ENCODE measurements at regions not wholly inside any gene's neighbourhood (a gene's known extent, or its start where the extent isn't known, plus 50 kb on each side); places are given as distances from the start of the nearest gene placed in this dataset.

GRCh38 chr3:54008744-54009143 is 113.6 kb upstream of the CACNA2D3 start:
- H3K36me3 ChIP-seq (ENCODE audit: insufficient read depth, low read length) = no peaks in the 10 kb centered on the region
- H3K4me3 ChIP-seq (ENCODE audit: low read length) = no peak overlapping the region
- CTCF ChIA-PET = no interaction called here
- H3K4me1 ChIP-seq (ENCODE audit: insufficient read depth, low read length) = no peaks in the 10 kb centered on the region
- no peak overlapping the region for H3K27ac Mint-ChIP-seq
- no peak overlapping the region for H3K27ac ChIP-seq (ENCODE audit: low read depth, low read length)
- peaks cover 4 to 8% of the 10 kb centered on the region in 2 donors for H3K27me3 Mint-ChIP-seq
- no peak for DNase-seq
- POLR2A ChIA-PET = no interaction called here
- H3K9me3 Mint-ChIP-seq = peaks cover 0 to 2% (median under 1%) of the 10 kb centered on the region in 5 donors
- H3K9me3 ChIP-seq (ENCODE audit: low read length) = no peaks in the 10 kb centered on the region
- no peaks in the 10 kb centered on the region for H3K4me1 Mint-ChIP-seq
- no peaks in the 10 kb centered on the region for H3K27me3 ChIP-seq (ENCODE audit: insufficient read depth, low read length, poor library complexity, severe bottlenecking)
- no peaks in the 10 kb centered on the region for H3K36me3 Mint-ChIP-seq
- no peak overlapping the region for H3K4me3 Mint-ChIP-seq

DNA sequence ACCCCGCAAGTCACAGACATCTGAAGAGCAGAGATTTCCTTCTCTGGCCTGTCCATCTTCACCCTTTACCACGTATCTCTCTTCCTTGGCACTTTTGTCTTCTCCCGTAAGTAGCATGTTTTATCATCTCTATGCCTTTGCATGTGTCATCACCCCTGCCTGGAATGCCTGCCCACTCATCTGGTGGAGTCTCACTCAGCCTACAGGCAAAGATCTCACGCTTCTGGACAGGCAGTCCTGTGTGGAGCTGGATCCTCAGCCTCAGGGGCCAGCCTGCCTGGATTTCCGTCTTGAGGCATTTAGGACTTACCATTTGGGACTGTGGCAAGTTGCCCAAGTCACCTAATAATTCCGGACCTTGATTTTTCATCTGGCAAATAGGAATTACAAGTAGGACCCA is 114.3 kb upstream of the CACNA2D3 start:
- peaks cover 0 to 1% (median 0%) of the 10 kb centered on the region in 5 donors for H3K9me3 Mint-ChIP-seq
- CTCF ChIA-PET = no interaction called here
- no peak overlapping the region for H3K27ac Mint-ChIP-seq
- Histone ChIP-seq H3K27ac (ENCODE audit: low read depth, low read length) (no peak overlapping the region), H3K4me3 (ENCODE audit: low read length) (no peak overlapping the region), H3K27me3 (ENCODE audit: insufficient read depth, low read length, poor library complexity, severe bottlenecking) (no peaks in the 10 kb centered on the region), H3K36me3 (ENCODE audit: insufficient read depth, low read length) (no peaks in the 10 kb centered on the region), H3K9me3 (ENCODE audit: low read length) (no peaks in the 10 kb centered on the region), H3K4me1 (ENCODE audit: insufficient read depth, low read length) (no peaks in the 10 kb centered on the region)
- no peak for DNase-seq
- H3K4me1 Mint-ChIP-seq = no peaks in the 10 kb centered on the region
- H3K27me3 Mint-ChIP-seq = peaks cover 0 to 8% of the 10 kb centered on the region in 2 donors
- H3K36me3 Mint-ChIP-seq = no peaks in the 10 kb centered on the region
- H3K4me3 Mint-ChIP-seq = no peak overlapping the region
- POLR2A ChIA-PET = no interaction called here

- Mint-ChIP-seq H3K4me1 (no peaks in the 10 kb centered on the region), H3K27ac (no peak overlapping the region), H3K36me3 (no peaks in the 10 kb centered on the region), H3K4me3 (no peak overlapping the region), H3K9me3 (no peaks in the 10 kb centered on the region), H3K27me3 (peaks cover 0 to 5% of the 10 kb centered on the region in 2 donors)
- Histone ChIP-seq H3K36me3 (ENCODE audit: insufficient read depth, low read length) (no peaks in the 10 kb centered on the region), H3K9me3 (ENCODE audit: low read length) (no peaks in the 10 kb centered on the region), H3K27ac (ENCODE audit: low read depth, low read length) (no peak overlapping the region), H3K4me1 (ENCODE audit: insufficient read depth, low read length) (no peaks in the 10 kb centered on the region), H3K4me3 (ENCODE audit: low read length) (no peak overlapping the region), H3K27me3 (ENCODE audit: insufficient read depth, low read length, poor library complexity, severe bottlenecking) (no peaks in the 10 kb centered on the region)
- DNase-seq = no peak
- CTCF ChIA-PET = no interaction called here
- POLR2A ChIA-PET = no interaction called here
Observed at GRCh38 chr3:54004335-54004734, 112.7 kb upstream of the SELENOK start.

DNA sequence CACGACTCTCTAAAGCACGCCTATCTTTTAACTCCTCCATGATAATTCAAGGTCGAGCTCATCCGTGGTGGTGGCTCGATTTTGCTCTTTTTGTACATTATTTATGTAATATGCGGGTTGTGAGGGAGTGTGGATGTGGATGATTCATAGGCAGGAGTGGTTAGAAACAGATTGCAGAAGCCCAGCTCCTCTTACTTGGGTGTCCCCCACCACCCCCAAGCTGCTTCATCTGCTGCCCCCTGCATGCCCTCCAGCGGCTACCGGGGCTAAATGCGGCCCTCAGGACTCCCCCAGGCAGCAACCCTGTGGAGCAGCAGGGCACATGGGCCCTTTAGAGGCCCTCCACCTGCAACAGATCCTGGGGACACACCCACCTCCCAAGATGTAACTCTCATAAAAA is 111.5 kb upstream of the SELENOK start:
- H3K4me1 Mint-ChIP-seq = no peaks in the 10 kb centered on the region
- H3K27me3 ChIP-seq (ENCODE audit: insufficient read depth, low read length, poor library complexity, severe bottlenecking) = no peaks in the 10 kb centered on the region
- ChIA-PET POLR2A (no interaction called here), CTCF (no interaction called here)
- H3K4me3 ChIP-seq (ENCODE audit: low read length) = no peak overlapping the region
- H3K27ac Mint-ChIP-seq = no peak overlapping the region
- no peaks in the 10 kb centered on the region for H3K36me3 Mint-ChIP-seq
- H3K4me1 ChIP-seq (ENCODE audit: insufficient read depth, low read length) = no peaks in the 10 kb centered on the region
- H3K36me3 ChIP-seq (ENCODE audit: insufficient read depth, low read length) = no peaks in the 10 kb centered on the region
- DNase-seq = no peak
- H3K9me3 Mint-ChIP-seq = no peaks in the 10 kb centered on the region
- no peak overlapping the region for H3K27ac ChIP-seq (ENCODE audit: low read depth, low read length)
- no peaks in the 10 kb centered on the region for H3K27me3 Mint-ChIP-seq
- H3K9me3 ChIP-seq (ENCODE audit: low read length) = no peaks in the 10 kb centered on the region
- no peak overlapping the region for H3K4me3 Mint-ChIP-seq

DNA sequence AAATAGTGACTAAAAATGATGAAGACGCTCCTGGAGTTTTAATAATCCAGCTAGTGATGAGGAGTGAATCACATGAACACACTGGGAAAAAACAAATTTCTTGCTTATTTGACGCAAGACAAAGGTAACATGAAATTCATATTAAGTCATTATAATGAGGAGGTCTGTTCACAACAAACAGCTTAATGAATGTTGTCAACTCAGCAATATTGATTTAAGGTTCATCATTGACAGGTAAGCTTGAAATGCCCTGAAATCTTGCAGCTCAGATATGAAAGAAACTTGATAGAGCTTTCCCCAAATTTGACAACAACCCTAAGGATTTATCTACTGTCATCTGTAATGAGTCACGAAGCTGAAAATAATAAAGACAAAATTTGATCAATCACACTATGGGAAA is 108.1 kb upstream of the SELENOK start:
- H3K4me1 ChIP-seq (ENCODE audit: insufficient read depth, low read length) = no peaks in the 10 kb centered on the region
- Mint-ChIP-seq H3K27me3 (peaks cover 0 to 12% of the 10 kb centered on the region in 2 donors), H3K27ac (no peak overlapping the region), H3K9me3 (no peaks in the 10 kb centered on the region), H3K4me3 (no peak overlapping the region), H3K4me1 (no peaks in the 10 kb centered on the region), H3K36me3 (no peaks in the 10 kb centered on the region)
- H3K27me3 ChIP-seq (ENCODE audit: insufficient read depth, low read length, poor library complexity, severe bottlenecking) = no peaks in the 10 kb centered on the region
- no peak overlapping the region for H3K27ac ChIP-seq (ENCODE audit: low read depth, low read length)
- H3K9me3 ChIP-seq (ENCODE audit: low read length) = no peaks in the 10 kb centered on the region
- POLR2A ChIA-PET = no interaction called here
- no peak for DNase-seq
- CTCF ChIA-PET = interaction anchor here (0.8 kb wide), 1 partner anchor 29 kb away, joined by 3 read pairs; no protein-coding TSS in a partner anchor
- H3K4me3 ChIP-seq (ENCODE audit: low read length) = no peak overlapping the region
- no peaks in the 10 kb centered on the region for H3K36me3 ChIP-seq (ENCODE audit: insufficient read depth, low read length)

DNA sequence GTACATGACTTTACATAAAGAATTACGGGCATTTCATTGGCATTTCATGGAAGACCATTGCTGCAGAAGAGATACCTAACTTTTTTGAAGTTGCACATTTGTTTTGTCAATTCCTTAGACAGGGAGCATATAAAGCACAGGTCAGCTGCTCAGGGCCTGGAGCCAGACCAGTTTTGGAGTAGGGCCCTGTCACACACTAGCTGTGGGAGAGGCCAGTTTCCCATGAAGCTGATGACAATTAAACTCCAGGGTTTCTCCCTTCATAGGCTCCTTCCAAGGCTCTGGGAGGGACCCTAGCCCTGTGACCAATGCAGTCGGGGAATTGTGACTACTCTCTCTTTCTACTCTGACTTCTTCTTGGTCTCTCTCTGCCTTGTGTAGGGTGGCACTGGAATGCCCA is 107.3 kb upstream of the SELENOK start:
- Histone ChIP-seq H3K27me3 (ENCODE audit: insufficient read depth, low read length, poor library complexity, severe bottlenecking) (no peaks in the 10 kb centered on the region), H3K4me3 (ENCODE audit: low read length) (no peak overlapping the region), H3K4me1 (ENCODE audit: insufficient read depth, low read length) (no peaks in the 10 kb centered on the region), H3K27ac (ENCODE audit: low read depth, low read length) (no peak overlapping the region), H3K9me3 (ENCODE audit: low read length) (no peaks in the 10 kb centered on the region), H3K36me3 (ENCODE audit: insufficient read depth, low read length) (no peaks in the 10 kb centered on the region)
- no peak overlapping the region for H3K4me3 Mint-ChIP-seq
- CTCF ChIA-PET = interaction anchor here (0.8 to 0.9 kb wide), 2 partner anchors 12 to 29 kb away, joined by 3 read pairs; no protein-coding TSS in a partner anchor
- H3K27ac Mint-ChIP-seq = no peak overlapping the region
- no peak for DNase-seq
- POLR2A ChIA-PET = no interaction called here
- peaks cover 0 to 12% of the 10 kb centered on the region in 2 donors for H3K27me3 Mint-ChIP-seq
- H3K36me3 Mint-ChIP-seq = no peaks in the 10 kb centered on the region
- H3K4me1 Mint-ChIP-seq = no peaks in the 10 kb centered on the region
- H3K9me3 Mint-ChIP-seq = no peaks in the 10 kb centered on the region

DNA sequence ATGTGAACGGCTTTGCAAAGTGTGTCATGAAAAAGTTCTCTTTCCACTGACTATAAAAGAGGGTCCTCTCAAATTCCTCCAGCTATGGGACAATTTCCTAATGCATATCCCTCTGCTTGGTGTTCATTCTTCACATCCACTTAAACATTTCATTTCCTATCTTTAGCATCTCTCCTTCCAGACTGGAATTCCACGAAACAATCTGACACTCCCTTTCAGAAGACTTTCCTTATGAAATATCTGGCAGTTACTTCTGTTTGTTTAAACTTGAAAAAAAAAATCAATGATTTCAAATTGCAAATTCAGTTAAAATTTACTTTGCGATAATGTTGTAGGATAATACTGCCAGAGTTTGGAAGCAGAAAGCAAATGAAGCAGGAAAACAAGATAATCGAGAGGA is 105.8 kb upstream of the SELENOK start:
- H3K9me3 ChIP-seq (ENCODE audit: low read length) = no peaks in the 10 kb centered on the region
- H3K4me3 ChIP-seq (ENCODE audit: low read length) = no peak overlapping the region
- H3K9me3 Mint-ChIP-seq = no peaks in the 10 kb centered on the region
- no peak for DNase-seq
- no peaks in the 10 kb centered on the region for H3K36me3 ChIP-seq (ENCODE audit: insufficient read depth, low read length)
- no peak overlapping the region for H3K27ac ChIP-seq (ENCODE audit: low read depth, low read length)
- CTCF ChIA-PET = no interaction called here
- H3K4me3 Mint-ChIP-seq = no peak overlapping the region
- H3K27me3 Mint-ChIP-seq = peaks cover 0 to 12% of the 10 kb centered on the region in 2 donors
- H3K4me1 Mint-ChIP-seq = no peaks in the 10 kb centered on the region
- POLR2A ChIA-PET = no interaction called here
- no peaks in the 10 kb centered on the region for H3K4me1 ChIP-seq (ENCODE audit: insufficient read depth, low read length)
- H3K27me3 ChIP-seq (ENCODE audit: insufficient read depth, low read length, poor library complexity, severe bottlenecking) = no peaks in the 10 kb centered on the region
- no peak overlapping the region for H3K27ac Mint-ChIP-seq
- H3K36me3 Mint-ChIP-seq = no peaks in the 10 kb centered on the region

- H3K9me3 Mint-ChIP-seq = peaks cover 0 to 2% (median 0%) of the 10 kb centered on the region in 5 donors
- no peak overlapping the region for H3K4me3 Mint-ChIP-seq
- DNase-seq = no peak
- Histone ChIP-seq H3K4me3 (ENCODE audit: low read length) (no peak overlapping the region), H3K9me3 (ENCODE audit: low read length) (no peaks in the 10 kb centered on the region), H3K27ac (ENCODE audit: low read depth, low read length) (no peak overlapping the region), H3K27me3 (ENCODE audit: insufficient read depth, low read length, poor library complexity, severe bottlenecking) (no peaks in the 10 kb centered on the region), H3K36me3 (ENCODE audit: insufficient read depth, low read length) (no peaks in the 10 kb centered on the region), H3K4me1 (ENCODE audit: insufficient read depth, low read length) (no peaks in the 10 kb centered on the region)
- POLR2A ChIA-PET = no interaction called here
- H3K27ac Mint-ChIP-seq = no peak overlapping the region
- H3K27me3 Mint-ChIP-seq = peaks cover 0 to 15% of the 10 kb centered on the region in 2 donors
- CTCF ChIA-PET = no interaction called here
- no peaks in the 10 kb centered on the region for H3K36me3 Mint-ChIP-seq
- H3K4me1 Mint-ChIP-seq = no peaks in the 10 kb centered on the region
Observed at GRCh38 chr3:53996141-53996874, 104.6 kb upstream of the SELENOK start.
